A549 (cell line): ENCODE measurements at regions not wholly inside any gene's neighbourhood (a gene's known extent, or its start where the extent isn't known, plus 50 kb on each side); places are given as distances from the start of the nearest gene placed in this dataset.

Experiments
- ATAC-seq, 2 experiments: fragments of 200-7000 bp in 1 of 2; fragments of >200 bp in 1 of 2; cut with Nextera tagmentation in 1 of 2; cut with Tn5 transposase in 1 of 2; 3 replicates each; pipeline versions ENCODE4 v1.8.0 to v1.9.1; 2018 to 2020; ENCODE audit warnings: mild to moderate bottlenecking in 1 of 2, moderate library complexity in 1 of 2
- CTCF ChIA-PET: fragments of 300-600 bp; sonication (Branson Sonifier 250); formaldehyde crosslinking; extraction: SDS; loops from one replicate; lab custom pipeline; 2021; ENCODE audit warnings: antibody characterized with exemption, inconsistent platforms; lab: Yijun Ruan, JAX
- POLR2A ChIA-PET: fragments of 350-600 bp; formaldehyde crosslinking; extraction: SDS; loops from one replicate; lab custom pipeline; 2021; ENCODE audit warnings: antibody characterized with exemption, inconsistent platforms; lab: Yijun Ruan, JAX
- DNase-seq, 2 experiments: peaks; one replicate each; pipeline versions ENCODE4 v3.0.0 to v3.0.0-alpha.2; 2011 to 2016; ENCODE audit warnings: low read depth in 1 of 2, low spot score in 1 of 2
- FAIRE-seq: peaks from 2 replicates; lab custom pipeline; 2011; peaks lifted over from hg19 to GRCh38; lab: Jason Lieb, UNC
- H3K27ac ChIP-seq, 2 experiments: fragments of >200 bp; sonication (Bioruptor Twin); formaldehyde crosslinking; 3 replicates each; pipeline ENCODE4 v1.5.1; 2016 to 2017
- H3K4me1 ChIP-seq: fragments of >200 bp; sonication (Bioruptor Twin); formaldehyde crosslinking; 3 replicates; pipeline ENCODE4 v1.6.1; 2016
- H3K4me2 ChIP-seq: fragments of >200 bp; sonication (Bioruptor Twin); formaldehyde crosslinking; 3 replicates; pipeline ENCODE4 v1.6.1; 2016
- H3K4me3 ChIP-seq: fragments of >200 bp; sonication (Bioruptor Twin); formaldehyde crosslinking; 3 replicates; pipeline ENCODE4 v1.5.1; 2016
- H3K9me3 ChIP-seq: fragments of >200 bp; sonication (Bioruptor Twin); formaldehyde crosslinking; 3 replicates; pipeline ENCODE4 v1.6.1; 2016
- BHLHE40 ChIP-seq: IDR thresholded peaks from 2 replicates; pipeline ENCODE4 v1.6.1; 2012; ENCODE audit warnings: low read depth, low read length, inconsistent platforms
- CBX2 ChIP-seq: fragments of 200-600 bp; sonication (generic); IDR thresholded peaks from 2 replicates; pipeline ENCODE4 v1.6.1; 2016; ENCODE audit warnings: low read depth, mild to moderate bottlenecking, borderline replicate concordance
- CHD2 ChIP-seq: fragments of 150-350 bp; IDR thresholded peaks from 2 replicates; pipeline ENCODE4 v1.6.1; 2014; ENCODE audit warnings: low read length; ENCODE audit not compliant: partially characterized antibody
- EHMT2 ChIP-seq: fragments of 200-600 bp; sonication (generic); IDR thresholded peaks from 2 replicates; pipeline ENCODE4 v1.6.1; 2016; ENCODE audit warnings: antibody characterized with exemption, low read depth, mild to moderate bottlenecking, moderate library complexity
- ELK1 ChIP-seq: fragments of 150-350 bp; IDR thresholded peaks from 2 replicates; pipeline ENCODE4 v1.6.1; 2014; ENCODE audit warnings: low read depth, mild to moderate bottlenecking, low read length
- HEYL ChIP-seq: fragments of 250-450 bp; sonication (Bioruptor Pico); IDR thresholded peaks from 2 replicates; pipeline ENCODE4 v1.8.0; 2021; ENCODE audit warnings: mild to moderate bottlenecking, moderate library complexity
- HOXA7 ChIP-seq: fragments of 250-450 bp; sonication (Bioruptor Pico); IDR thresholded peaks from 2 replicates; pipeline ENCODE4 v1.5.0; 2020; ENCODE audit warnings: mild to moderate bottlenecking, moderate library complexity
- HOXB13 ChIP-seq: fragments of 250-450 bp; sonication (Bioruptor Pico); IDR thresholded peaks from 2 replicates; pipeline ENCODE4 v1.5.0; 2020; ENCODE audit warnings: low read depth, mild to moderate bottlenecking, moderate library complexity
- HOXB5 ChIP-seq: fragments of 250-450 bp; sonication (Bioruptor Pico); IDR thresholded peaks from 2 replicates; pipeline ENCODE4 v1.5.0; 2020; ENCODE audit warnings: mild to moderate bottlenecking, moderate library complexity
- JUN ChIP-seq, 2 experiments: fragments of >200 bp; sonication (Bioruptor Twin); formaldehyde crosslinking; IDR thresholded peaks; 2 replicates in 1 of 2; 3 replicates in 1 of 2; pipeline ENCODE4 v1.6.1; 2016 to 2017
- JUNB ChIP-seq: fragments of >200 bp; sonication (Bioruptor Twin); formaldehyde crosslinking; IDR thresholded peaks from 2 replicates; pipeline ENCODE4 v1.6.1; 2016
- KDM1A ChIP-seq: fragments of 200-600 bp; sonication (generic); IDR thresholded peaks from 2 replicates; pipeline ENCODE4 v1.6.1; 2016; ENCODE audit warnings: low read depth, mild to moderate bottlenecking
- MAZ ChIP-seq: fragments of 150-350 bp; IDR thresholded peaks from 2 replicates; pipeline ENCODE4 v1.6.1; 2014; ENCODE audit warnings: antibody characterized with exemption, low read depth, low read length, borderline replicate concordance
- PHF8 ChIP-seq: fragments of 200-600 bp; sonication (generic); IDR thresholded peaks from 2 replicates; pipeline ENCODE4 v1.6.1; 2016; ENCODE audit warnings: low read depth, mild to moderate bottlenecking, antibody characterized with exemption, moderate library complexity, borderline replicate concordance
- RARB ChIP-seq: fragments of 250-450 bp; sonication (Bioruptor Pico); IDR thresholded peaks from 2 replicates; pipeline ENCODE4 v1.8.0; 2021; ENCODE audit warnings: mild to moderate bottlenecking, moderate library complexity
- RNF2 ChIP-seq: fragments of 200-600 bp; sonication (generic); IDR thresholded peaks from 2 replicates; pipeline ENCODE4 v1.6.1; 2016; ENCODE audit warnings: low read depth, mild to moderate bottlenecking, antibody characterized with exemption, moderate library complexity, borderline replicate concordance
- SMC3 ChIP-seq: fragments of >200 bp; sonication (Bioruptor Twin); formaldehyde crosslinking; IDR thresholded peaks from 3 replicates; pipeline ENCODE4 v1.6.1; 2018; ENCODE audit warnings: inconsistent platforms
- SREBF2 ChIP-seq: fragments of 450-650 bp; IDR thresholded peaks from 2 replicates; pipeline ENCODE4 v1.6.1; 2014; ENCODE audit warnings: mild to moderate bottlenecking, moderate library complexity
- TFCP2L1 ChIP-seq: fragments of 250-450 bp; sonication (Bioruptor Pico); IDR thresholded peaks from 2 replicates; pipeline ENCODE4 v1.5.0; 2021; ENCODE audit warnings: mild to moderate bottlenecking
- ZC3H11A ChIP-seq: fragments of 450-650 bp; IDR thresholded peaks from 2 replicates; pipeline ENCODE4 v1.6.1; 2014; ENCODE audit warnings: antibody characterized with exemption, mild to moderate bottlenecking
- ZFP36 ChIP-seq: fragments of 450-650 bp; IDR thresholded peaks from 2 replicates; pipeline ENCODE4 v1.6.1; 2014; ENCODE audit warnings: borderline replicate concordance; ENCODE audit not compliant: partially characterized antibody
- ZNF302 ChIP-seq: fragments of 250-450 bp; sonication (Bioruptor Pico); IDR thresholded peaks from 2 replicates; pipeline ENCODE4 v1.9.0; 2021; ENCODE audit warnings: inconsistent platforms, mild to moderate bottlenecking, moderate library complexity
- WGBS: methylation state at CpG from one replicate; pipeline ENCODE4 v1.1.6; 2017; ENCODE audit errors: missing lambda C conversion rate; 5-methylcytosine and 5-hydroxymethylcytosine counted together
- TF ChIP-seq, protein P1 (sequence below): fragments of >200 bp; sonication (Bioruptor Twin); formaldehyde crosslinking; IDR thresholded peaks from 2 replicates; pipeline ENCODE4 v1.6.1; 2016
- TF ChIP-seq, protein P2 (sequence below): fragments of 250-450 bp; sonication (Bioruptor Pico); IDR thresholded peaks from 2 replicates; pipeline ENCODE4 v1.5.0; 2020; ENCODE audit warnings: low read depth, mild to moderate bottlenecking, moderate library complexity

DNA sequence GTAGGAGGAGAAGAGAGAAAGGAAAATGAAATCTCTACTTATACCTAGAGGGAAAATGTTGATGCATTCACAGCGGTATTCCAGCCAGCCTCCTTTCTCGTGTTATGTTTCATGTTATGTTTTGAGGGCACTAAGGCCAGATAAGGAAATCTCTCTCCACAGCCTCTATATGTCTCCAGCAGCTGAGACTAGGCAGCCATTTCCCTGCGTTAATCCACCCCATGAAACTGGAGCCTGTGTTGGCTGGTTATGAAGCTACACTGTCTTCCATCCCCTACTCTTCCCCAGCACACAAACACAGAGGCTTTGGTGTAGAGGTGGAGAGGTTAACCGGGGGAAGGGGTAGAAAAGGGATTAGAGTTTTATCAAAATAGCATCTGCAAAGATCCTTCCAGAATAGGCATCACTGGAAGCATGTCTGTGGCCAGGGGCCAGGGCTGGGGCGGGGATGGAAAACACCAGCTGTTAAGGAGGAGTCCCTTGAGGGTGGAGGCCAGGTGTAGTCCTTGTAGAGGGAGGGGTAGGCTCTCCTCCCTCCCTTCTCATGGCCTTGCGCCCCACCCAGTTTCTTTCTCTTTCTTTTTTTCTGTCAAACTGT, 100.9 kb upstream of the TNP1 start:
- TF ChIP-seq MAZ (no peak), ELK1 (no peak), EHMT2 (no peak), HOXB13 (CRISPR knock-in tag) (no peak), SMC3 (no peak), JUN (IDR thresholded peaks at IDR 0.05) (no peak), TFCP2L1 (CRISPR knock-in tag) (no peak), ZFP36 (no peak), RARB (CRISPR knock-in tag) (no peak), KDM1A (no peak), BHLHE40 (no peak), HOXB5 (no peak), ZC3H11A (no peak)
- TF ChIP-seq, all 56 proteins: peak for 0
- ChIA-PET CTCF (no interaction called here), POLR2A (no interaction called here)
- ATAC-seq = no peak
- WGBS = 38% methylated on average over 6 of the region's 6 CpGs
- FAIRE-seq = no peak
- Histone ChIP-seq H3K4me1 (no peaks in the 10 kb centered on the region), H3K27ac (no peak overlapping the region), H3K4me2 (no peak overlapping the region), H3K4me3 (no peak overlapping the region), H3K9me3 (no peaks in the 10 kb centered on the region)
- no peak for DNase-seq

GRCh38 chr2:216959433-216959832, 99.6 kb upstream of the TNP1 start:
- FAIRE-seq (no peak), DNase-seq (no peak)
- no peaks in the 10 kb centered on the region; the same call in 2 of the 3 replicates for H3K9me3 ChIP-seq
- WGBS = 23% methylated on average over 3 of the region's 3 CpGs
- TF ChIP-seq ZNF302 (CRISPR knock-in tag) (no peak), CBX2 (no peak), HEYL (CRISPR knock-in tag) (no peak), PHF8 (no peak), CHD2 (no peak), SREBF2 (no peak)
- TF ChIP-seq, protein P1, sequence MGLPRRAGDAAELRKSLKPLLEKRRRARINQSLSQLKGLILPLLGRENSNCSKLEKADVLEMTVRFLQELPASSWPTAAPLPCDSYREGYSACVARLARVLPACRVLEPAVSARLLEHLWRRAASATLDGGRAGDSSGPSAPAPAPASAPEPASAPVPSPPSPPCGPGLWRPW = no peak
- TF ChIP-seq, all 56 proteins: peak for 0
- no peak overlapping the region for H3K4me3 ChIP-seq
- CTCF ChIA-PET = interaction anchor here (0.5 to 1.2 kb wide), 3 partner anchors 12 to 504 kb away, joined by 3 to 4 read pairs (median 3); no protein-coding TSS in a partner anchor
- POLR2A ChIA-PET = no interaction called here
- no peak overlapping the region for H3K4me2 ChIP-seq
- H3K27ac ChIP-seq = no peak overlapping the region
- ATAC-seq = no peak
- H3K4me1 ChIP-seq = no peaks in the 10 kb centered on the region

- no peak for FAIRE-seq
- ChIA-PET CTCF (no interaction called here), POLR2A (no interaction called here)
- H3K4me2 ChIP-seq = no peak overlapping the region
- TF ChIP-seq, protein P1 = no peak
- TF ChIP-seq HOXA7 (CRISPR knock-in tag) (no peak), HEYL (CRISPR knock-in tag) (no peak), RNF2 (no peak), ZC3H11A (no peak), MAZ (no peak), CBX2 (no peak), JUNB (no peak)
- TF ChIP-seq, protein P2, sequence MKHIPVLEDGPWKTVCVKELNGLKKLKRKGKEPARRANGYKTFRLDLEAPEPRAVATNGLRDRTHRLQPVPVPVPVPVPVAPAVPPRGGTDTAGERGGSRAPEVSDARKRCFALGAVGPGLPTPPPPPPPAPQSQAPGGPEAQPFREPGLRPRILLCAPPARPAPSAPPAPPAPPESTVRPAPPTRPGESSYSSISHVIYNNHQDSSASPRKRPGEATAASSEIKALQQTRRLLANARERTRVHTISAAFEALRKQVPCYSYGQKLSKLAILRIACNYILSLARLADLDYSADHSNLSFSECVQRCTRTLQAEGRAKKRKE (CRISPR knock-in tag) = no peak
- no peak for ATAC-seq
- H3K4me1 ChIP-seq = no peaks in the 10 kb centered on the region
- no peak overlapping the region for H3K27ac ChIP-seq
- H3K4me3 ChIP-seq = no peak overlapping the region
- no peaks in the 10 kb centered on the region; the same call in 2 of the 3 replicates for H3K9me3 ChIP-seq
- no peak for DNase-seq
- 43% methylated on average over 5 of the region's 5 CpGs for WGBS
Measured at GRCh38 chr2:216956820-216957493, 97.1 kb upstream of the TNP1 start.
